Astrocyte of the spinal cord (primary cell): ENCODE measurements at regions not wholly inside any gene's neighbourhood (a gene's known extent, or its start where the extent isn't known, plus 50 kb on each side); places are given as distances from the start of the nearest gene placed in this dataset.

Experiments used
- DNase-seq: peaks from one replicate; pipeline ENCODE4 v3.0.0; 2011; ENCODE audit warnings: low read depth, low spot score
- H3K4me3 ChIP-seq: 2 replicates; pipeline ENCODE4 v1.5.1; 2011; ENCODE audit warnings: low read depth, mild to moderate bottlenecking, low read length, moderate library complexity
- in situ Hi-C: cut with HindIII; loops from 2 replicates; pipeline ENCODE4 v1.10.0; 2017; ENCODE audit warnings: low sequenced_read_pairs
- TF ChIP-seq, protein P1 (sequence below): IDR thresholded peaks from 2 replicates; pipeline ENCODE4 v1.5.1; 2012; ENCODE audit warnings: low read depth, mild to moderate bottlenecking, low read length, inconsistent platforms

DNA sequence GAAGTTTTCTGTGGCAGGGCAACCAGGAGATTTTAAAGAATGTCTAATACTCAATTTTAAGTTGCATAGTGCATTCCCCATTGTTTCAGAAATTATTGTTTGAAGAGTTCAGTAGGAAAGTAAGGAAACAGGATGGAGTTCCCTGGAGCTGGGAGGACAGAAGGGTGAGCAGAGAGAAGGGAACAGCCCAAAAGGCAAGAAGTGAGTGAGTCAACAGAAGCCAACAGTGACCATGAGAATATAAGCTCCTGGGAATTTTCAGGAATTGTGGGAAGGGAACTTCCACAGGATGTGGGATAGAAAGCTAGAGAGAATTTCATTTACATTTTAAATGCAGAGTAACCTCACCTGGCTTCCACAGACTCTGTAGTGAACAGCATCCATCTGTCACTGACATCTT, 268.1 kb upstream of the ATP5MC3 start:
- TF ChIP-seq, protein P1, sequence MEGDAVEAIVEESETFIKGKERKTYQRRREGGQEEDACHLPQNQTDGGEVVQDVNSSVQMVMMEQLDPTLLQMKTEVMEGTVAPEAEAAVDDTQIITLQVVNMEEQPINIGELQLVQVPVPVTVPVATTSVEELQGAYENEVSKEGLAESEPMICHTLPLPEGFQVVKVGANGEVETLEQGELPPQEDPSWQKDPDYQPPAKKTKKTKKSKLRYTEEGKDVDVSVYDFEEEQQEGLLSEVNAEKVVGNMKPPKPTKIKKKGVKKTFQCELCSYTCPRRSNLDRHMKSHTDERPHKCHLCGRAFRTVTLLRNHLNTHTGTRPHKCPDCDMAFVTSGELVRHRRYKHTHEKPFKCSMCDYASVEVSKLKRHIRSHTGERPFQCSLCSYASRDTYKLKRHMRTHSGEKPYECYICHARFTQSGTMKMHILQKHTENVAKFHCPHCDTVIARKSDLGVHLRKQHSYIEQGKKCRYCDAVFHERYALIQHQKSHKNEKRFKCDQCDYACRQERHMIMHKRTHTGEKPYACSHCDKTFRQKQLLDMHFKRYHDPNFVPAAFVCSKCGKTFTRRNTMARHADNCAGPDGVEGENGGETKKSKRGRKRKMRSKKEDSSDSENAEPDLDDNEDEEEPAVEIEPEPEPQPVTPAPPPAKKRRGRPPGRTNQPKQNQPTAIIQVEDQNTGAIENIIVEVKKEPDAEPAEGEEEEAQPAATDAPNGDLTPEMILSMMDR: no peak
- DNase-seq: no peak
- no peak overlapping the region for H3K4me3 ChIP-seq
- in situ Hi-C loops: no loop called here

DNA sequence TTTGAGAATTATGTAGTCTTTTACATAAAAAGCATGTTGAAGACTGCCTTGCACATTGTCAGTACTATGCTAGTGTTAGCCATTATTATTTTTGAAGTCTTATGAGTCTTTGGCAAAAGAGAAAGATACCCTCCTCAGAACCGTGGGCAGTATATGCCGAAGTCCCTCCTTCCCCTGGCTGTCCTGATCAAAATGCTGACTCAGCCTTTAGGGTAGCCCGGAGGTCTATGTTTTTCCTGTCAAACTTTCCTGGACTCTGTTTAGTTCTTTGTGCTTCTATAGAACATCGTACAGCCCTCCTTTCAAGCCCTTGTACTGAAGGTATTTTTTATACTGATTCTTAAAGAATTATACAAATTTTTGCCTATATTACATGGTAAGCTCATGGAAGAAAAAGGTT, 264.7 kb upstream of the ATP5MC3 start:
- in situ Hi-C loops: no loop called here
- TF ChIP-seq, protein P1: no peak
- no peak for DNase-seq
- no peak overlapping the region for H3K4me3 ChIP-seq

DNA sequence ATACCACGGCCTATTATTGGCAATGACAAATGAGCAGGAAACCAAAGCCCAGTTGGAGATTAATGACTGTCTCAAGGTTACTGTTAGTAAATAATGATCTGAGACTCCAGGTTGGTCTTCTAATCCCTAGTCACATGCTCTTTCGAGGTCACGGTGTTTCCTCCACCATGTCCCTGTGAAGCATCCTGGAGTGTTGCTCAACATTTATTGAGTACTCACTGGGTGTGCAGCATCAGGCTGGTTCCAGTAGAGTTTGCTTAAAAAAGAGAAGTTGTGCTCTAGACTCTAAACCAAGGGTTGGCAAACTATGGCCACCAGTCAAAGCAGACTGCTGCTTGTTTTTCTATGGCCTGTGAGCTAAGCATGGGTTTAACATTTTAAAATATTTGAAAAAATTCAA, 263.8 kb upstream of the ATP5MC3 start:
- no peak for DNase-seq
- TF ChIP-seq, protein P1: no peak
- in situ Hi-C loops: no loop called here
- H3K4me3 ChIP-seq: no peak overlapping the region

DNA sequence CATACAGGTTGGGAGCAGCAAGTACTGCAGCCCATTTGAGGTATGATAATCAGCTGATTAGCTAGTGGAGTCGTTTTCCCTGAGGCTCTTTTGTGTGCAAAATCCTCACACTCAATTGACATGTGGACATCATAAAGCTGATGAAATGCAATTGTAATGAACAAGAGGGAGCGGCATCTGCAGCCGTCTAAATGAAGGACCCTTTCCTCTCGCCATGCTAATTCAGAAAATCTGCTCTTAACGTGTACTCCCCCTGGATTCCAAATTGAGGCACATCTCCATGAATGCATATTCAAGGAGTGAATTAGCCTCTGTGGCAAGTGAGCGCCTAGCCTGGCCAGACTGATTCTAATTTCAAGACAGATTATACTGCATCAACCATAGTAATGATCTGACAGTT, 260.9 kb upstream of the ATP5MC3 start:
- DNase-seq: no peak
- in situ Hi-C loops: no loop called here
- no peak overlapping the region for H3K4me3 ChIP-seq
- TF ChIP-seq, protein P1: no peak

DNA sequence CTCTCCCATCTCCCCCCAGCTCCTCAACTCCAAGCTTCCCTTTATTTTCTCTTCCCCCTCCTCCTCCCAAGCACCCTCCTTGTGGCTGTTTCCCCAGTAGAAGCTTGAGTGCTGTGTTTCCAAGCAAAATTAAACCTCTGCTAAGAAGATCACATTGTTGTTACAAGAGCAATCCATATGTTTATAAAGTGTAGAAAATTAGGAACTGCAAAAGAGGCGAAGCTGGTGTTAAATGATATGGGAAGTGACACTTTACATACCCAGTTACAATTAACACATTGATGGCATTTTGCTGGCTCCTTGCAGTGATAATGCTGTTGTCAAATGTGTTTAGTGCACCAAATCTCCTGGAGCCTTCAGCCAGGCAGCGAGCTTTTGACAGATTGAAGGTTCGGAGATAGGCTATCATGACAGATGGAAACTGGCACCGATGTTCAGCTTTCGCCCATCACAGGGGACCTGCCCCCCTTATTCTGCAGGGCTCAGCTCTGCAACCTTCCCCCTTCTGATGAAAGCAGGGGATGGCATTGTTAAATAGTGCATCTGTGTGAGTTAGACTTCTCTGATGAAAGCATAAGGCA, 259.8 kb upstream of the ATP5MC3 start:
- in situ Hi-C loops: no loop called here
- DNase-seq: no peak
- TF ChIP-seq, protein P1: no peak

DNA sequence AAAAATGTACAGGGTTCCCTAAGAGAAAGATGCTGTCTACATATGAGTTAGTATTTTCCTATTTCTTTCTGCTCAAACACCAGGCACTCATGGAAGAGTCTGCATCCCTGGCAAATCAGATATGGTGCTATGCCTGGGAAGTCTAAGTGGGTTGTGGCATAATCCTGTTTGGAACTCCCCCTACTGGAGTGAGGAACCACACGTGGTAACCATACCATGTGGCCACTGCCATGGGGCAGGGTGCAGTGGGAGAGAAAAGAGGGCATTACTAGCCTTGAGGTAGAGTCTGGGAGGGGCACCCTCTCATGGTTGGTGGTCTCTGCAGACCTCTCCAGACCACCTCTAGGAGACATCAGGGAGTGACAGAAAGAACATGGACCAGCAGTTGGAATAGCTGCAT, 257.9 kb upstream of the ATP5MC3 start:
- no peak for DNase-seq
- TF ChIP-seq, protein P1: no peak
- in situ Hi-C loops: no loop called here
- no peak overlapping the region for H3K4me3 ChIP-seq

More for the DNA sequence above, 259.8 kb upstream of the ATP5MC3 start:
- no peak overlapping the region for H3K4me3 ChIP-seq

DNA sequence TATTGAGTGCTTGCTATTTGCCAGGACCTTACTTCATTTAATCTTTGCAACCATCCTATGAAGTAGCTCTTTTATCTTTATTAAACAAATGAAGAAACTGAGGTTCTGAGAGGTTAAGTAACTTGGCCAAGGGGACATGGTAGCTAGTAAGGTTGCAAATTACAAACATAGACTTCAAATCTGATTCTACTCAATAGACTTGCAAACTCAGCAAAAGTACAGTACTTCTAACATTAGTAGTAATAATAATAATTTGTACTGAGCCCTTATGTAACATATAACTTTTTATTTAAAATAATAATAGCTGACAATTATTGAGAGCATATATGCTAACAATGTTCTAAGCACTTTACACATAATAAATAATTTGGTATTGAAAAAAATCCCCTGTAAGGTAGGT, 255.7 kb upstream of the ATP5MC3 start:
- DNase-seq: no peak
- no peak overlapping the region for H3K4me3 ChIP-seq
- TF ChIP-seq, protein P1: no peak
- in situ Hi-C loops: no loop called here
